ENCODE measurements at regions not wholly inside any gene's neighbourhood (a gene's known extent, or its start where the extent isn't known, plus 50 kb on each side); places are given as distances from the start of the nearest gene placed in this dataset.

DNA sequence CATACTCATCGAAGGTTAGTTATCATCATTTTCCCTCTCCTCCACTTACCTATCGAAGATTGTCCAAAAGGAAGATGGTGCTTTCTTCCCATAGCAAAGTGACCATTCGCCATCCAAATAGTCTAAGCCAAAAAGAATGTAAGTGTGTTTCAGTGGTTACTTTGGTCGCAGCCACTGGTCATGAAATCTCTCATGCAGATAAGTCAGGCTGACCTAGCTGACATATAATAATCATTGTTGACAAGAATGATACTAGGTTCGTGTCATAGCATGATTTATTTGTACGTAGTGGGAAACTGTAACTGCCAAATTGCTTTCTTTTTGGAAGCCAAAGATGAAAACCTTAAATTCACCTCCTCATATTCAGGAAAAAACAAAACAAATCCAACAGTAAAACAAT lies 89.6 kb upstream of the PMAIP1 start (continued):
- TF ChIP-seq, protein P1, sequence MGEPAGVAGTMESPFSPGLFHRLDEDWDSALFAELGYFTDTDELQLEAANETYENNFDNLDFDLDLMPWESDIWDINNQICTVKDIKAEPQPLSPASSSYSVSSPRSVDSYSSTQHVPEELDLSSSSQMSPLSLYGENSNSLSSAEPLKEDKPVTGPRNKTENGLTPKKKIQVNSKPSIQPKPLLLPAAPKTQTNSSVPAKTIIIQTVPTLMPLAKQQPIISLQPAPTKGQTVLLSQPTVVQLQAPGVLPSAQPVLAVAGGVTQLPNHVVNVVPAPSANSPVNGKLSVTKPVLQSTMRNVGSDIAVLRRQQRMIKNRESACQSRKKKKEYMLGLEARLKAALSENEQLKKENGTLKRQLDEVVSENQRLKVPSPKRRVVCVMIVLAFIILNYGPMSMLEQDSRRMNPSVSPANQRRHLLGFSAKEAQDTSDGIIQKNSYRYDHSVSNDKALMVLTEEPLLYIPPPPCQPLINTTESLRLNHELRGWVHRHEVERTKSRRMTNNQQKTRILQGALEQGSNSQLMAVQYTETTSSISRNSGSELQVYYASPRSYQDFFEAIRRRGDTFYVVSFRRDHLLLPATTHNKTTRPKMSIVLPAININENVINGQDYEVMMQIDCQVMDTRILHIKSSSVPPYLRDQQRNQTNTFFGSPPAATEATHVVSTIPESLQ (CRISPR knock-in tag; IDR thresholded peaks at IDR 0.05) = no peak
- TF ChIP-seq RORB (CRISPR knock-in tag; IDR thresholded peaks at IDR 0.05) = no peak
- no peak for TF ChIP-seq NR2C2 (CRISPR knock-in tag; IDR thresholded peaks at IDR 0.05)
- TF ChIP-seq, protein P2, sequence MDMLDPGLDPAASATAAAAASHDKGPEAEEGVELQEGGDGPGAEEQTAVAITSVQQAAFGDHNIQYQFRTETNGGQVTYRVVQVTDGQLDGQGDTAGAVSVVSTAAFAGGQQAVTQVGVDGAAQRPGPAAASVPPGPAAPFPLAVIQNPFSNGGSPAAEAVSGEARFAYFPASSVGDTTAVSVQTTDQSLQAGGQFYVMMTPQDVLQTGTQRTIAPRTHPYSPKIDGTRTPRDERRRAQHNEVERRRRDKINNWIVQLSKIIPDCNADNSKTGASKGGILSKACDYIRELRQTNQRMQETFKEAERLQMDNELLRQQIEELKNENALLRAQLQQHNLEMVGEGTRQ (CRISPR knock-in tag; IDR thresholded peaks at IDR 0.05) = no peak
- no peak for TF ChIP-seq ETV6 (CRISPR knock-in tag; IDR thresholded peaks at IDR 0.05)
- no peak for TF ChIP-seq NR1H2 (CRISPR knock-in tag; IDR thresholded peaks at IDR 0.05)

DNA sequence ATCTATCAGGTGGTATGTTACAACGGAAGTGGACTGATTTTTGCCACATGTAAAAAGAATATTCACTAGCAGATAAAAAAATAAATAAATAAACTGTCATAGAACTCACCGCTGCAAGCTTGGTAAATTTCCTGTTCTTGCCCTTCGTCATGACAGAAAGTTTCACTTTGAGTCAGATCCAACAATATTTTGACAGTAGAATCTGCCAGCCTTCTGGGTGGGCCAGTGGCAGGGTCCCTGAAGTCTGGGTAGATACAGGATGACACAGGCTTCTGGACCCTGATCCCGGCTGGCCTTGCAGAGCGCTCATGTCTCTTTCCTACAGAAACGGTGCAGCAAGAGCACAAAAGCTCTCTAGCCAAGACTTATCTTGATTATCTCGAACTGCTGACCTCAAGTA lies 97.8 kb upstream of the PMAIP1 start:
- CTCF ChIA-PET = interaction anchor here (1.2 to 1.3 kb wide), 3 partner anchors 21 to 105 kb away, joined by 4 to 5 read pairs (median 4); partner anchors contain the start of gene CCBE1
- no peaks in the 10 kb centered on the region for H3K4me1 Mint-ChIP-seq
- H3K27me3 Mint-ChIP-seq (ENCODE audit: low read depth) = no peaks in the 10 kb centered on the region; the same call in 1 of the 2 replicates
- POLR2A ChIA-PET = no interaction called here
- ATAC-seq = no peak
- H3K4me3 Mint-ChIP-seq = no peak overlapping the region
- TF ChIP-seq, protein P3, sequence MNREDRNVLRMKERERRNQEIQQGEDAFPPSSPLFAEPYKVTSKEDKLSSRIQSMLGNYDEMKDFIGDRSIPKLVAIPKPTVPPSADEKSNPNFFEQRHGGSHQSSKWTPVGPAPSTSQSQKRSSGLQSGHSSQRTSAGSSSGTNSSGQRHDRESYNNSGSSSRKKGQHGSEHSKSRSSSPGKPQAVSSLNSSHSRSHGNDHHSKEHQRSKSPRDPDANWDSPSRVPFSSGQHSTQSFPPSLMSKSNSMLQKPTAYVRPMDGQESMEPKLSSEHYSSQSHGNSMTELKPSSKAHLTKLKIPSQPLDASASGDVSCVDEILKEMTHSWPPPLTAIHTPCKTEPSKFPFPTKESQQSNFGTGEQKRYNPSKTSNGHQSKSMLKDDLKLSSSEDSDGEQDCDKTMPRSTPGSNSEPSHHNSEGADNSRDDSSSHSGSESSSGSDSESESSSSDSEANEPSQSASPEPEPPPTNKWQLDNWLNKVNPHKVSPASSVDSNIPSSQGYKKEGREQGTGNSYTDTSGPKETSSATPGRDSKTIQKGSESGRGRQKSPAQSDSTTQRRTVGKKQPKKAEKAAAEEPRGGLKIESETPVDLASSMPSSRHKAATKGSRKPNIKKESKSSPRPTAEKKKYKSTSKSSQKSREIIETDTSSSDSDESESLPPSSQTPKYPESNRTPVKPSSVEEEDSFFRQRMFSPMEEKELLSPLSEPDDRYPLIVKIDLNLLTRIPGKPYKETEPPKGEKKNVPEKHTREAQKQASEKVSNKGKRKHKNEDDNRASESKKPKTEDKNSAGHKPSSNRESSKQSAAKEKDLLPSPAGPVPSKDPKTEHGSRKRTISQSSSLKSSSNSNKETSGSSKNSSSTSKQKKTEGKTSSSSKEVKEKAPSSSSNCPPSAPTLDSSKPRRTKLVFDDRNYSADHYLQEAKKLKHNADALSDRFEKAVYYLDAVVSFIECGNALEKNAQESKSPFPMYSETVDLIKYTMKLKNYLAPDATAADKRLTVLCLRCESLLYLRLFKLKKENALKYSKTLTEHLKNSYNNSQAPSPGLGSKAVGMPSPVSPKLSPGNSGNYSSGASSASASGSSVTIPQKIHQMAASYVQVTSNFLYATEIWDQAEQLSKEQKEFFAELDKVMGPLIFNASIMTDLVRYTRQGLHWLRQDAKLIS (CRISPR knock-in tag; IDR thresholded peaks at IDR 0.05; ENCODE audit: borderline replicate concordance) = no peak
- TF ChIP-seq GABPB1 (CRISPR knock-in tag; IDR thresholded peaks at IDR 0.05) (no peak), ZNF121 (CRISPR knock-in tag; IDR thresholded peaks at IDR 0.05) (no peak), KAT7 (CRISPR knock-in tag; IDR thresholded peaks at IDR 0.05; ENCODE audit: borderline replicate concordance) (no peak), NR2C2 (CRISPR knock-in tag; IDR thresholded peaks at IDR 0.05) (no peak)
- TF ChIP-seq, protein P4, sequence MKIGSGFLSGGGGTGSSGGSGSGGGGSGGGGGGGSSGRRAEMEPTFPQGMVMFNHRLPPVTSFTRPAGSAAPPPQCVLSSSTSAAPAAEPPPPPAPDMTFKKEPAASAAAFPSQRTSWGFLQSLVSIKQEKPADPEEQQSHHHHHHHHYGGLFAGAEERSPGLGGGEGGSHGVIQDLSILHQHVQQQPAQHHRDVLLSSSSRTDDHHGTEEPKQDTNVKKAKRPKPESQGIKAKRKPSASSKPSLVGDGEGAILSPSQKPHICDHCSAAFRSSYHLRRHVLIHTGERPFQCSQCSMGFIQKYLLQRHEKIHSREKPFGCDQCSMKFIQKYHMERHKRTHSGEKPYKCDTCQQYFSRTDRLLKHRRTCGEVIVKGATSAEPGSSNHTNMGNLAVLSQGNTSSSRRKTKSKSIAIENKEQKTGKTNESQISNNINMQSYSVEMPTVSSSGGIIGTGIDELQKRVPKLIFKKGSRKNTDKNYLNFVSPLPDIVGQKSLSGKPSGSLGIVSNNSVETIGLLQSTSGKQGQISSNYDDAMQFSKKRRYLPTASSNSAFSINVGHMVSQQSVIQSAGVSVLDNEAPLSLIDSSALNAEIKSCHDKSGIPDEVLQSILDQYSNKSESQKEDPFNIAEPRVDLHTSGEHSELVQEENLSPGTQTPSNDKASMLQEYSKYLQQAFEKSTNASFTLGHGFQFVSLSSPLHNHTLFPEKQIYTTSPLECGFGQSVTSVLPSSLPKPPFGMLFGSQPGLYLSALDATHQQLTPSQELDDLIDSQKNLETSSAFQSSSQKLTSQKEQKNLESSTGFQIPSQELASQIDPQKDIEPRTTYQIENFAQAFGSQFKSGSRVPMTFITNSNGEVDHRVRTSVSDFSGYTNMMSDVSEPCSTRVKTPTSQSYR (CRISPR knock-in tag; IDR thresholded peaks at IDR 0.05) = no peak
- H3K27ac Mint-ChIP-seq = no peak overlapping the region
- DNase-seq (ENCODE audit: low spot score) = no peak
- no peaks in the 10 kb centered on the region for H3K36me3 Mint-ChIP-seq
- H3K9me3 Mint-ChIP-seq = no peaks in the 10 kb centered on the region

DNA sequence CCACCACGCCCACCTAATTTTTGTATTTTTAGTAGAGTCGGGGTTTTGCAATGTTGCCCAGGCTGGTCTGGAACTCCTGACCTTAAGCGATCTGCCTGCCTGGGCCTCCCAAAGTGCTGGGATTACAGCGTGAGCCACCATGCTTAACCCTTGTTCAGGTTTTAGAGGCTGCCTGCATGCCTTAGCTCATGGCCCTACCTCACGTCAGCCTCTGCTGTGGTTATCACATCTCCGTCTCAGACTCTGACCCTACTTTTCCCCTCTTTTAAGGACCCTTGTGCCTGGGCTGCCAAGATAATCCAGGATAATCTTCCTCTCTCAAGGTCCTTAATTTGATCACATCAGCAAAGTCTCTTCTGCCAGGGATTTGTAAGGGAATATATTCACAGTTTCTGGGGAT lies 98.2 kb upstream of the PMAIP1 start:
- Mint-ChIP-seq H3K27ac (no peak overlapping the region), H3K9me3 (no peaks in the 10 kb centered on the region), H3K36me3 (no peaks in the 10 kb centered on the region), H3K4me1 (no peaks in the 10 kb centered on the region), H3K4me3 (no peak overlapping the region), H3K27me3 (ENCODE audit: low read depth) (no peaks in the 10 kb centered on the region; the same call in 1 of the 2 replicates)
- CTCF ChIA-PET = interaction anchor here (1.2 kb wide), 1 partner anchor 105 kb away, joined by 5 read pairs; the partner anchor contains the start of gene CCBE1
- ATAC-seq (no peak), DNase-seq (ENCODE audit: low spot score) (no peak)
- POLR2A ChIA-PET = no interaction called here
- no peak for TF ChIP-seq GRHL2 (CRISPR knock-in tag; IDR thresholded peaks at IDR 0.05; ENCODE audit: insufficient replicate concordance, severe bottlenecking)
- TF ChIP-seq, protein P5, sequence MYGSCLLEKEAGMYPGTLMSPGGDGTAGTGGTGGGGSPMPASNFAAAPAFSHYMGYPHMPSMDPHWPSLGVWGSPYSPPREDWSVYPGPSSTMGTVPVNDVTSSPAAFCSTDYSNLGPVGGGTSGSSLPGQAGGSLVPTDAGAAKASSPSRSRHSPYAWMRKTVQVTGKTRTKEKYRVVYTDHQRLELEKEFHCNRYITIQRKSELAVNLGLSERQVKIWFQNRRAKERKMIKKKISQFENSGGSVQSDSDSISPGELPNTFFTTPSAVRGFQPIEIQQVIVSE (CRISPR knock-in tag; IDR thresholded peaks at IDR 0.05; ENCODE audit: borderline replicate concordance) = no peak
- no peak for TF ChIP-seq RORB (CRISPR knock-in tag; IDR thresholded peaks at IDR 0.05)
- TF ChIP-seq FOXK1 (CRISPR knock-in tag; IDR thresholded peaks at IDR 0.05) = no peak
- TF ChIP-seq, protein P6, sequence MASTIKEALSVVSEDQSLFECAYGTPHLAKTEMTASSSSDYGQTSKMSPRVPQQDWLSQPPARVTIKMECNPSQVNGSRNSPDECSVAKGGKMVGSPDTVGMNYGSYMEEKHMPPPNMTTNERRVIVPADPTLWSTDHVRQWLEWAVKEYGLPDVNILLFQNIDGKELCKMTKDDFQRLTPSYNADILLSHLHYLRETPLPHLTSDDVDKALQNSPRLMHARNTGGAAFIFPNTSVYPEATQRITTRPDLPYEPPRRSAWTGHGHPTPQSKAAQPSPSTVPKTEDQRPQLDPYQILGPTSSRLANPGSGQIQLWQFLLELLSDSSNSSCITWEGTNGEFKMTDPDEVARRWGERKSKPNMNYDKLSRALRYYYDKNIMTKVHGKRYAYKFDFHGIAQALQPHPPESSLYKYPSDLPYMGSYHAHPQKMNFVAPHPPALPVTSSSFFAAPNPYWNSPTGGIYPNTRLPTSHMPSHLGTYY (CRISPR knock-in tag; IDR thresholded peaks at IDR 0.05) = no peak
